GM12891 (cell line): ENCODE measurements at regions not wholly inside any gene's neighbourhood (a gene's known extent, or its start where the extent isn't known, plus 50 kb on each side); places are given as distances from the start of the nearest gene placed in this dataset.

Experiments used
- POLR2A ChIP-seq: IDR thresholded peaks from 2 replicates; pipeline ENCODE4 v1.6.1; 2011; ENCODE audit warnings: low read depth, low read length, control low read depth
- POLR2AphosphoS5 ChIP-seq: IDR thresholded peaks from 2 replicates; pipeline ENCODE4 v1.6.1; 2011; ENCODE audit warnings: low read depth, low read length, control low read depth
- SPI1 ChIP-seq: IDR thresholded peaks from 2 replicates; pipeline ENCODE4 v1.6.1; 2011; ENCODE audit warnings: low read depth, low read length, control low read depth

DNA sequence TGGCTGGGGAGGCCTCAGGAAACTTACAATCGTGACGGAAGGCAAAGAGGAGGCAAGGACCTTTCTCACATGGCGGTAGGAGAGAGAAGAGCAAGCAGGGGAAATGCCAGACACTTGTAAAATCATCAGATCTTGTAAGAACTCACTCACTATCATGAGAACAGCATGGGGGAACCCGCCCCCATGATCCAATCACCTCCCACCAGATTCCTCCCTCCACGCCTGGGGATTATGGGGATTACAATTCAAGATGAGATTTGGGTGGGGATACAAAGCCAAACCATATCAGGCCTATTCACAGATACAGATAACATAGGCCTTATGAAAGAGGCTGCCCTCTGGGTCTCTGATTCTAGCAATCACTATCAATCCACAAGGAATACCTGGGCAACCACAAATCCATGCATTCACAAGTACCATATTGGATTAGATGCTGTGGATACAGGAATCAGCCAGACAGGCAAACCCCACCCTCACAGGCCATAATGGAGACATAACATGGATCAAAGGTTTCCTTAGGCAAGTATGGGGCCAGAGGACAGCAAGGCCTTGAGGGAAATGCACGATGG is 284.9 kb downstream of the SOX9 start:
- TF ChIP-seq SPI1 (no peak), POLR2A (no peak), POLR2AphosphoS5 (no peak)
